GM12892 (cell line): ENCODE measurements at regions not wholly inside any gene's neighbourhood (a gene's known extent, or its start where the extent isn't known, plus 50 kb on each side); places are given as distances from the start of the nearest gene placed in this dataset.

Source experiments
- POLR2A ChIP-seq: IDR thresholded peaks from 2 replicates; pipeline ENCODE4 v1.6.1; 2011; ENCODE audit warnings: low read depth, low read length, control low read depth
- POLR2AphosphoS5 ChIP-seq: IDR thresholded peaks from 2 replicates; pipeline ENCODE4 v1.6.1; 2011; ENCODE audit warnings: low read depth, low read length, control low read depth

DNA sequence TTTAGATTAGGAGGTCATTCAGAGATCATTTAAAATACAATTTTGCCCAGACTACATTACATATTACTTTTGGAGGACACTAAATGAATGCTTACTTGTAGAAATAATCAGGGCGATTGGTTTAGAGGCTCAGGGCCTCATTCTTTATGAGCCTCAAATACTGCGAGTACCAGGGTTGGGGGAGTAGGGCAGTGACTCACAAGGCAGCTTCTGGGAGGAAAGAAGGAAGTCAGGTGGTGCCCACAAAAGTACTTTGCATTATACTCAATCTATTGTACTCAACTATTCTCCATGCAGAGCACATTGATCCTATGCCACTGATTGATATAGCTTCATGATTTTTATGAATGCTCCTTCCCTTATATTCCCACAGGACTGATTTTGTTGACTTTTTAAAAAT lies 166.9 kb downstream of the SOCS6 start:
- TF ChIP-seq POLR2A: no peak
- no peak for TF ChIP-seq POLR2AphosphoS5
